WI38 (cell line): ENCODE measurements at regions not wholly inside any gene's neighbourhood (a gene's known extent, or its start where the extent isn't known, plus 50 kb on each side); places are given as distances from the start of the nearest gene placed in this dataset.

Experiments
- H3K4me3 ChIP-seq: 2 replicates; pipeline ENCODE4 v1.5.1; 2011; ENCODE audit warnings: low read depth, mild to moderate bottlenecking, control low read depth, low read length
- CTCF ChIP-seq: IDR thresholded peaks from 2 replicates; pipeline ENCODE4 v1.5.1; 2012; ENCODE audit warnings: low read depth, mild to moderate bottlenecking, control low read depth, low read length

- no peak for TF ChIP-seq CTCF
- H3K4me3 ChIP-seq = no peak overlapping the region
These were observed 80.2 kb upstream of the NEGR1 start for GRCh38 chr1:72362538-72362937.

- H3K4me3 ChIP-seq = no peak overlapping the region
- TF ChIP-seq CTCF = no peak
These were observed 75.1 kb upstream of the NEGR1 start for GRCh38 chr1:72357411-72357810.

- TF ChIP-seq CTCF = no peak
These were observed 73.6 kb upstream of the NEGR1 start for GRCh38 chr1:72355899-72356298.

GRCh38 chr1:72341661-72342060 is 59.3 kb upstream of the NEGR1 start:
- TF ChIP-seq CTCF = no peak
- H3K4me3 ChIP-seq = no peak overlapping the region

More at GRCh38 chr1:72355899-72356298, 73.6 kb upstream of the NEGR1 start:
- no peak overlapping the region for H3K4me3 ChIP-seq

- no peak overlapping the region for H3K4me3 ChIP-seq
- no peak for TF ChIP-seq CTCF
These were observed 54.4 kb upstream of the NEGR1 start for GRCh38 chr1:72336776-72337175.
